ENCODE measurements at regions not wholly inside any gene's neighbourhood (a gene's known extent, or its start where the extent isn't known, plus 50 kb on each side); places are given as distances from the start of the nearest gene placed in this dataset.
"Not testable (repeated sequence)": the region's sequence is repeated elsewhere in the genome, so short reads cannot be mapped to it uniquely, and the experiment has no call there.

- DNase-seq = no peak
Measured at GRCh38 chrX:140447150-140447549, 57.7 kb downstream of the SOX3 start.

DNA sequence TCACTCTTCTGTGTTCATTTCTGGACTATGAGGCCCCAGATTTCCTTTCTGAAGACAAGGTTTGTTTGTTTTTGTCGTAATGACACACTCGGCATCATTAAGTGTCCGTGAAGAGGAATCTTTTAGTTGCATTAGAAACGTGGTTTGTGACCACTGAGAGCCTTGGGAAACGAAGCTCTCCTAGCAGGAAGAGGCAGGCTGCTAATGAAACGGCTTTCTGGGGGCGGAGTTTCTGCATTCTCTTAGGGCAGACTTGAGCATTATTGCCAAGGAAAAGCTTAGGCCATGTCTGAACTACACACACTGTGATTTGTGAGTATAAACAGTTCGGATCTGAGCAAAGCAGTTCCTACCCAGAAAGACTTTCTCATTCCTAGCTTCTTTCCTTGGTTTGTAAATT is 64.0 kb downstream of the SOX3 start:
- DNase-seq = no peak

DNA sequence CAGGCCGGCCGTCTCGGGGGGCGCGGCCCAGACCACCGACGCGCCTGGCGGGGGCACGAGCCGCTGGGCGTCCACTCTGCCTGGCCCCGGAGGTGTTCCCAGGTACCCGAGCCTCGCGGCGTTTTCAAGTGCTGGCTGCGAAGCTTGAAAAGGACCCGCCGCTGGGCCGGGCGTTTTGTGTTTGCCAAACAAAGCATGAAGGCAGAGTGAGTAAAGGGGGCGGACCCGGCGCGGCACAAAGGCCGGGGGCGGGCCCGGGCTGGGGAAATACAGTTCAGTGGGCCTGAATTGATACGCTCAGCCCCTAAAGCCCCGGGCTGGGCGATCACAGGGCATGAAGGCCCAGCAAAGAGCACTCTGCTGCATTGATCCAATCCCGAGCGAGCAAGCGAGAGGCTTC is 65.4 kb downstream of the SOX3 start:
- no peak for DNase-seq

DNA sequence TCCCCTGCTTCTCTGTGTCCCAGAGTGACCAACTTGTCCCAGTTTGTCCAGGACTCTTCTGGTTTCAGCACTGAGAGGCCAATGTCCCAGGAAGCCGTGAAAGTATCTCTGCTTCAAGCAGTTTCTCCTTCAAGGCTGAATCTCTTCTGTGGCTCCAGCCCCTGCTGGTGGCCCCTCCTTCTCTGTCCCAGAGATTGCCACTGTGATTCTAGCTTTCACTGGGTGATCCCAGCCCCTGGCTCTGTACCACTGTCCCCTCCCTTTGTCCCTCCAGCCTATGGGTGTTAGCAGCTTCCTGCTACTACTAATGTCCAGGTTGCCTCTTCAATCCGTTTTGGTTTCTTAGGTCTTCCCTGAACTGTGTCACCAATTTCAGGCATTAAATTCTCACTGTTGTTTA is 70.5 kb downstream of the SOX3 start:
- DNase-seq = no peak

DNA sequence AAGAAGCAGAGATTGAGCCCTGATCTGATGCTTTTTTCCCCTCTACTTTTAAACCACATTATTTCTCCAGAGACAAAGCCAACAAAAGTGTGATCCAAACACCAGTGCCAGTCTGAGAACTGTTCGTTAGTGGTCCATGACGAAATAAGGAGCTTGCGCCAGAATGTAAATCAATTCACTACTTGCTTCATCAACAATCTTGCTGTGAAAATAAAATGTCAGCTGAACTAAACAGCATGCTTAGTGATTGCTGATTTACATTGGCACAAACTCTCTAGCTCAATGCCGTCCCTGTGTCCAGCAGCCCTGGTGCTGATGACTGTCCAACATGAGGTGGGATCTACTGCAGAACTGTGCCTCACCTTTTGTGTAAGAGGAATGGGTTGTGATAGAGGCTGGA is 71.3 kb downstream of the SOX3 start:
- DNase-seq = no peak

DNA sequence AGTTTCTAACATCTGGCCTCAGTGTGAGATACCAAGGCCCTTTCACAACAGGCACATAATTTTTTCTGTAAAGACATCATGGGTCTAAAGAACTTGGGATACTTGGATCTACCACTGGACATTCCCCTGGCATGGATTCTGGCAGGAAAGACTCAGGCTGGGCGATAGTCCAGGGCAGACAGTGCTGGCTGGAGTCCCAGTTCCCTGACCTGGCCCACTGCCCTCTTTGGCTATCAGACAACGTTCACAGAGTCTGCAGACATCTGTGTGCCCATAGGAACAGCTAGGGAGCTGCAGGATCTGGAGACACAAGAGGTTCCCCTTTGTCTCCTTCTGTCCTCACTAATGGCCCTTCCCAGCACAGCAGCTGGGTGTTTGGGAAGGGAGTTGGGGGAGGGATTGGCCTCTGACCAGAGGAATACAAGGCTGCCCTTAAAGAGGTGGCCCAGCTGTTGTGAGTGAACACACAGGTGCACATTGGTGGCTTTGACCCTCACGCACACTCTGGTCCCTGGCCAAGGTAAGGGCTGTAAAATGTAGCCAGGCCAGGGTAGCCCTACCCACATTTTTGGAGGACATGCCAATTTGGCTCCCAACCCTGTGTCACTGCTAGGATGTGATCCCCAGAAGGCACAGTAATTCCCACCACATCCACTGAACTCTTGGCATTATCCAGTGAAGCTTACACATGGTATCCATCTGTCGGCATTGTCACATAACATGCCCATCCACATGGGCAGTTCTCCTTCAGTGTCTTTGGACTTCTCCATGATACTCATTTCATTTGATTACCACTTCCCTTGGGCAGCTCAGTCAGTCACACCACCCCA is 72.3 kb downstream of the SOX3 start:
- no peak for DNase-seq

- DNase-seq = no peak
Measured at GRCh38 chrX:140431521-140431920, 73.3 kb downstream of the SOX3 start.

DNA sequence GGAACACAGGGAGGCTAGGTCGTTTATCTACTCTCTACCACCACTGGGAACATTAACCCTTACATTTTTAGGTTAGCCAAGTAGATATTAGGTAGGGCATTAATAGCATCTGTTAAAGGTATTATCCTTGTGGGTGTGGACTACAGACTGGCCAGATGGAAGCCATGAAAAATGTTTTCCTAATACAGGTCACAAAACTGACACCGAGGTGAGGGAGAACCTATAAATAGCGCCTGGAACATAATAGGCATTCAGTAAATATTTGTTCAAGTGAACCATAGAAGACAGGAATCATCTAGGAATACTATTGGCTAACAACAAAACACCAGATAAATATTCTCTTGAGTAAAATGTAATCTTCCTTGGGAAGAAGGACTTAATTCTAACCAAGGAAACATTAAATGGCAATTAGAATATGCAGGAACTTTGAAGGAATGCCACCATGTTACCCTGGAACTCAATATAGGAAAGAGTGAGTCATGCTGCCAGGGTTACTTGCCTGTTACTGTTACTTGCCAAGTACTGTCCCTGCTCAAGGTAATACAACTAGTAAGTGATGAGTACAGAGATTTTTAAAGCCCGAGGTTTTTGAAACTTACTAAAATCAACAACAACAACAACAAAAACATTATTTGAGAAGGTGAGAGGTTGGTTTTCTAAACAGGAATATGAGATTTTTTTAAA is 79.0 kb downstream of the SOX3 start:
- DNase-seq = no peak

GRCh38 chrX:140422501-140422900 is 82.4 kb downstream of the SOX3 start:
- no peak for DNase-seq

GRCh38 chrX:140402131-140402530 is 102.7 kb downstream of the SOX3 start:
- not testable (repeated sequence) for DNase-seq

- not testable (repeated sequence) for DNase-seq
Measured at GRCh38 chrX:140396326-140396725, 108.5 kb downstream of the SOX3 start.

GRCh38 chrX:140393507-140393906 is 111.4 kb downstream of the SOX3 start:
- no peak for DNase-seq

DNA sequence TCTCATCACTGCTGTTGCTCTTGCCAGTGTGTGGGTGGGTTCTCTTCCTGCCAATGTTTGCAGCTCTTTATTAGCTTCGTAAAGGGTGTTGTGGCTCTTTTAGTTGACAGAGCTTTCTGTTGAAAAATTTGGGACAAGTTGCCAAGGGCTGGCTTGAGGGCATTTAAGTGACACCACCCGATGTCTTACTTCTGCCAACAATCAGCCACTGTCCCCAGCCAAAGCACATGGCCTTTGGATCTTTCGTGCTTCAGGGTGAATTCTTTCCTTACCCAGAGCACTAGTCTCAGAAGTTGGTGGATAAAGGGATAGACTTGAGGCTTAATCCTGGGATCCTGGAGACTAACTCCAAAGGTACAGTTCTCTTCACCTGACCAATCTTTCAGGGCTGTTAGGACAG is 113.6 kb downstream of the SOX3 start:
- no peak for DNase-seq

DNA sequence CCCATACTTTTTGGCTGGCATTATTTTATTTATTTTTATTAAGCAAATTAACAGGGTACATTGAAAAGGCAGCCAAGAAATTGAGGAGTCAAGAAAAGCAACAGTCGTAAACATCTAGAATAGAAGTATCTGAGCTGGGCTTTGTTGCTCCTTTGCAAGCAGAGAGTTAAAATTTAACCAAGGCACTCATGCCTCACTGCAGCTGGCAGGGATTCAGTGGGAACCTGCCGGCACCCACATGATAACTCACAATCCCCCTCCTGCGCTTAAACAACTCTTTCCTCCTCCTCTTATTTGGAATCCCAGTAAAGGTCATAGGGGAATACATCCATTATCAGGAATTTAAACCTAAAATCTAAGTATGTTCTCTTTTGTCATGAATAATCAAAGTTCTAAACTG is 115.5 kb downstream of the SOX3 start:
- no peak for DNase-seq

DNA sequence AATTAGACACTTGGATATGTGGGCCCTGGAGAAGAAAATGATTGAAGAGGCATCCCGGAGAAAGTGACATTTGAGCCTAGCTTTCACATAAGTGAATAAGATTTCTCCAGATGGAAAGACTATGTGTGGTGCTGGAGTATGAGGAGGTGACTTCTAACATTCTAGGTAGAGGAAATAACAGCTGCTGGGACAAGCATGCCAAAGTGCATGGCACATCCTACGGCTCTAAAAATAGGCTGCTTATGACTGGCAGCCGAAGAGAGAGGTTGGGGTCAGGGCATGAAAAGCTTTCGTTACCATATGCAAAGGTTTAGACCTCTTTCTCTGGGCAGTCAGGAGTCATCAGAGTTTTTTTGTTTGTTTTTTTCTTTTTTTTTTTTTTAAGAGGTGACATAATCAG is 142.0 kb downstream of the SOX3 start:
- no peak for DNase-seq

DNA sequence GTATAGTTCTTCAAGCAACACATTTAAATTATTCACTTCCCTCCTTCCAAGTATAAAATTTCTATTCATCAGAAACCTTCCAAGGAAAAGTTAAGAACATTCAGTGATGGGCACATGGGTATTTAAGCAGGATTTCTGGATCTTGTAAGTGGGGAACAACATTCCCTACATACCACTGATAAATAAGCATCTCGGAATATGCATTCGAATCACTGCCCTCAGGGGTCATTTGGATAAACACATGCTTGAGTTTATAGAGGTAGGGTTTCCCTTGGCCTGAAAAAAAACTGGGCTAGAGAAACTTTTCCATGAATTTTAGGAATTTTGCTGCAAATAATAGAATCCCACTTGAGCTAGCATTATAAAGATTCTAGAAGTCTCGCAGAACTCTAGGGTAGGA is 143.9 kb downstream of the SOX3 start:
- DNase-seq = no peak

DNA sequence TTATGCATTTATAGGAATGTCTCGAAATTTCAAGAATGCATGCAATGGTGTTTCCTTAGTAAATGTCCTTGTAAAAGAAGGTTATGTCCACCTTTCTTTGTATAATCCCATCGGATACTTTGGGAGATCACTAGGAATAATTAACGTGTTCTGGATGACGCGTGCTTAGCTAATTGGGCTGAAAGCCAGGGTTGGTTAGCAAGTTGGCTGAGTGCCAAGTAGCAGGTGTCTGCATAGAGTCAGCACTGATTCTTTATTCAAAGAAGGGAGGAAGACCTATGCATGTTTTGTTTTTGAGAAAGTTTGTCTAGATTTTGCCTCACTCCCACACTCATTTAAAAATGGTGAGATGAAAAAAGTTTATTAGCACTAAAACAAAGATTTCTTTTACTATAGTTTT is 144.6 kb downstream of the SOX3 start:
- DNase-seq = no peak

DNA sequence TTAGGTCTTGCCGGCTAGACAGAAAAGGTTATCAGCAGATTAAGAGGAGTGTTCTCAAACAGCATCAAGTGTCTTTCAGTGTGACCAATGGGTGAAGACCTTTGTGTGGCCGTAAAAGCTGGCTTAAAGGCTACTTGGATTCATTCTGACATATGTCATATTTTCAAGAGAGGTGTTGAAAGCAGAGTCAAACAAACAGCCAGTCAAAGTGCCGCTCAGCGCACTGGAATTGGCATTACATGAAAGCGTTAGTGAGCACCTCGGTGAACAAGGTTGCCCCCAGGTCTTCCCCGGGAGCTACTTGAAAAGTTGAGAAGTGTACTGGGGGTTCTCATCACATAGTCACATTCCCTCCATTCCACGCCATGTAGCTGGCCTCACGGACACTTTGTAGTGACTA is 148.9 kb downstream of the SOX3 start:
- DNase-seq = no peak

DNA sequence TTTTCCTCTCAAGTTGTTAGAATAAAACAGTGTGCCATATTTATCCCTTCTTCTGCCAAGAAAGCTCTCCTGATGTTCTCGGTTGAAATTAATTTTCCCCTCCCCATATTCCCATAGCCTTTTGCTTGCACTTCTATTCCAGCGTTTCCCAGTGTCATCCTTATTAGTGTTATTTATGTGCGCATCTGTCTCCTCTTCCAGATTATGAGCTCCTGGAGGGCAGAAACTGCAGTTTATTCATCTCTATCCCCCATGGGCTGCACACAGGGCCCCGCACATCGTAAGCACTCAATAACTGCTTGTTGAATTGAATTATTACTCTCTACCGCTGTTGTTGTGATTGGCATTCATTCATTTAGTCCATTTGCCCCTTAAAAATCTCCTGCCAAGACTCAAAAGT is 149.4 kb downstream of the SOX3 start:
- no peak for DNase-seq

- no peak for DNase-seq
Measured at GRCh38 chrX:140354431-140355120, 150.3 kb downstream of the SOX3 start.

DNA sequence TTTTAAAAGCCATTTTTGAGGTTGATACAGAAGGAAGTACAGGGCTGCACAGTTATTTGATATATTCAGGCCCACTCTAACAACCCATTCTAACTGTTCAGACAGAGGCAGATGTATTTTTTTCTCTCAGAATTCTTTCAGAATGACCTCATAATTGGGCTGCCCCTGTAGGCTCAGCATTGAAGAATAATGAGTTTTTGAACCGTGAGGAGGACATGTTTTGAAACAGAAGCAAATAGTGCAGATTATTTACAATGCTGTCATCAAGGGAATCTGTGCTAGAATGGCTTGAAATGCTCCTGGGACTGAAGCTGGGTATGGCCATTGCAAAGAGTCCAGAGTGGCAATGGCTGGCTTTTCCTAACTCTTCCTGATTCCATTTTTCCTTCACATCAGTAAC is 158.1 kb downstream of the SOX3 start:
- DNase-seq = no peak

- DNase-seq = no peak
Measured at GRCh38 chrX:140343226-140343868, 161.5 kb downstream of the SOX3 start.

- DNase-seq = no peak
Measured at GRCh38 chrX:140342410-140342809, 162.5 kb downstream of the SOX3 start.
